ENCODE measurements at regions not wholly inside any gene's neighbourhood (a gene's known extent, or its start where the extent isn't known, plus 50 kb on each side); places are given as distances from the start of the nearest gene placed in this dataset.
"Not testable (repeated sequence)": the region's sequence is repeated elsewhere in the genome, so short reads cannot be mapped to it uniquely, and the experiment has no call there.

GRCh38 chr13:90315061-90315460, 1032.4 kb upstream of the MIR17HG start:
- ATAC-seq (ENCODE audit: poor library complexity), result no peak
- no peak for DNase-seq
- intact Hi-C loops (cut with DNase I), result no loop called here

GRCh38 chr13:90320664-90321063, 1026.8 kb upstream of the MIR17HG start:
- DNase-seq, result no peak
- intact Hi-C loops (cut with DNase I), result no loop called here
- no peak for ATAC-seq (ENCODE audit: poor library complexity)

- intact Hi-C loops (cut with DNase I), result no loop called here
- no peak for ATAC-seq (ENCODE audit: poor library complexity)
- DNase-seq, result no peak
Measured at GRCh38 chr13:90321281-90321931, 1026.1 kb upstream of the MIR17HG start.

- DNase-seq, result no peak
- ATAC-seq (ENCODE audit: poor library complexity), result no peak
- intact Hi-C loops (cut with DNase I), result no loop called here
Measured at GRCh38 chr13:90329641-90330040, 1017.8 kb upstream of the MIR17HG start.

- DNase-seq (no peak), ATAC-seq (ENCODE audit: poor library complexity) (no peak)
- intact Hi-C loops (cut with DNase I), result no loop called here
Measured at GRCh38 chr13:90331974-90332373, 1015.5 kb upstream of the MIR17HG start.

GRCh38 chr13:90336507-90336906, 1011.0 kb upstream of the MIR17HG start:
- intact Hi-C loops (cut with DNase I), result no loop called here
- DNase-seq (no peak), ATAC-seq (ENCODE audit: poor library complexity) (no peak)

- DNase-seq; ATAC-seq (ENCODE audit: poor library complexity); intact Hi-C loops (cut with DNase I): not testable (repeated sequence)
Measured at GRCh38 chr13:90341348-90341747, 1006.1 kb upstream of the MIR17HG start.

GRCh38 chr13:90348477-90349136, 998.9 kb upstream of the MIR17HG start:
- intact Hi-C loops (cut with DNase I); DNase-seq; ATAC-seq (ENCODE audit: poor library complexity): not testable (repeated sequence)

- ATAC-seq (ENCODE audit: poor library complexity) (no peak), DNase-seq (no peak)
- intact Hi-C loops (cut with DNase I), result no loop called here
Measured at GRCh38 chr13:90352763-90353162, 994.7 kb upstream of the MIR17HG start.

- DNase-seq (no peak), ATAC-seq (ENCODE audit: poor library complexity) (no peak)
- intact Hi-C loops (cut with DNase I), result no loop called here
Measured at GRCh38 chr13:90355162-90355751, 992.2 kb upstream of the MIR17HG start.

GRCh38 chr13:90360785-90361184, 986.7 kb upstream of the MIR17HG start:
- DNase-seq (no peak), ATAC-seq (ENCODE audit: poor library complexity) (no peak)
- intact Hi-C loops (cut with DNase I), result loop anchor here (10.0 kb wide), 2 partner anchors 276 to 406 kb away; no protein-coding TSS in a partner anchor

GRCh38 chr13:90362707-90363106, 984.8 kb upstream of the MIR17HG start:
- intact Hi-C loops (cut with DNase I), result loop anchor here (10.0 kb wide), 2 partner anchors 278 to 408 kb away; no protein-coding TSS in a partner anchor
- no peak for DNase-seq
- no peak for ATAC-seq (ENCODE audit: poor library complexity)

GRCh38 chr13:90365130-90365529, 982.4 kb upstream of the MIR17HG start:
- no peak for DNase-seq
- intact Hi-C loops (cut with DNase I), result loop anchor here (10.0 kb wide), 2 partner anchors 280 to 410 kb away; no protein-coding TSS in a partner anchor
- peak; percentile 41 for ATAC-seq (ENCODE audit: poor library complexity)

- no peak for ATAC-seq (ENCODE audit: poor library complexity)
- intact Hi-C loops (cut with DNase I), result no loop called here
Measured at GRCh38 chr13:90374168-90374567, 973.3 kb upstream of the MIR17HG start.

GRCh38 chr13:90375851-90376250, 971.6 kb upstream of the MIR17HG start:
- DNase-seq (no peak), ATAC-seq (ENCODE audit: poor library complexity) (no peak)
- intact Hi-C loops (cut with DNase I), result no loop called here

More at GRCh38 chr13:90374168-90374567, 973.3 kb upstream of the MIR17HG start:
- no peak for DNase-seq

GRCh38 chr13:90382425-90382824, 965.1 kb upstream of the MIR17HG start:
- DNase-seq (no peak), ATAC-seq (ENCODE audit: poor library complexity) (no peak)
- intact Hi-C loops (cut with DNase I), result no loop called here

- no peak for ATAC-seq (ENCODE audit: poor library complexity)
- intact Hi-C loops (cut with DNase I), result no loop called here
- no peak for DNase-seq
Measured at GRCh38 chr13:90385781-90386489, 961.6 kb upstream of the MIR17HG start.

GRCh38 chr13:90388887-90389452, 958.5 kb upstream of the MIR17HG start:
- ATAC-seq (ENCODE audit: poor library complexity), result no peak
- intact Hi-C loops (cut with DNase I), result no loop called here
- no peak for DNase-seq

- DNase-seq (no peak), ATAC-seq (ENCODE audit: poor library complexity) (no peak)
- intact Hi-C loops (cut with DNase I), result no loop called here
Measured at GRCh38 chr13:90389537-90389936, 958.0 kb upstream of the MIR17HG start.

All from Right ventricle myocardium superior (tissue), 1 donor.